GM23338 (cell line): ENCODE measurements at regions not wholly inside any gene's neighbourhood (a gene's known extent, or its start where the extent isn't known, plus 50 kb on each side); places are given as distances from the start of the nearest gene placed in this dataset.

ENCODE experiments used
- ATAC-seq: fragments of 200-7000 bp; cut with Tn5 transposase; 3 replicates; pipeline ENCODE4 v1.9.1; 2020
- DNase-seq: peaks from one replicate; pipeline ENCODE4 v3.0.0-alpha.2; 2015; ENCODE audit warnings: low spot score
- H2AFZ ChIP-seq: fragments of 200-600 bp; sonication (generic); 2 replicates; pipeline ENCODE4 v1.8.0; 2016; ENCODE audit warnings: antibody characterized with exemption, mild to moderate bottlenecking, moderate library complexity
- H3F3A ChIP-seq: fragments of 200-600 bp; sonication (generic); replicated peaks from 2 replicates; pipeline ENCODE4 v1.8.0; 2017; ENCODE audit warnings: antibody characterized with exemption, mixed run types, low read depth
- H3K27ac ChIP-seq: fragments of 200-600 bp; sonication (generic); 2 replicates; pipeline ENCODE4 v1.6.1; 2016; ENCODE audit warnings: low read depth
- H3K27me3 ChIP-seq: fragments of 200-600 bp; sonication (generic); 2 replicates; pipeline ENCODE4 v1.8.0; 2016; ENCODE audit warnings: mild to moderate bottlenecking, mixed run types, moderate library complexity; ENCODE audit not compliant: insufficient read depth
- H3K36me3 ChIP-seq: fragments of 200-600 bp; sonication (generic); 2 replicates; pipeline ENCODE4 v1.8.0; 2016; ENCODE audit warnings: mild to moderate bottlenecking; ENCODE audit not compliant: insufficient read depth
- H3K4me1 ChIP-seq: fragments of 200-600 bp; sonication (generic); 2 replicates; pipeline ENCODE4 v1.8.0; 2016; ENCODE audit warnings: mild to moderate bottlenecking, moderate library complexity; ENCODE audit not compliant: insufficient read depth
- H3K4me2 ChIP-seq: fragments of 200-600 bp; sonication (generic); 2 replicates; pipeline ENCODE4 v1.7.1; 2017; ENCODE audit warnings: mixed run types
- H3K4me3 ChIP-seq: fragments of 200-600 bp; sonication (generic); 2 replicates; pipeline ENCODE4 v1.6.1; 2016; ENCODE audit warnings: mixed run types
- H3K79me2 ChIP-seq: fragments of 200-600 bp; sonication (generic); replicated peaks from 2 replicates; pipeline ENCODE4 v1.8.0; 2017; ENCODE audit warnings: mild to moderate bottlenecking; ENCODE audit not compliant: insufficient read depth
- H3K9me2 ChIP-seq: fragments of 200-600 bp; sonication (generic); 2 replicates; pipeline ENCODE4 v1.8.0; 2017; ENCODE audit not compliant: insufficient read depth
- H4K20me1 ChIP-seq: fragments of 200-600 bp; sonication (generic); replicated peaks from 2 replicates; pipeline ENCODE4 v1.8.0; 2017; ENCODE audit warnings: mild to moderate bottlenecking; ENCODE audit not compliant: insufficient read depth
- H3K27ac Mint-ChIP-seq: 2 replicates; pipeline ENCODE4 v1.8.0; 2020; ENCODE audit warnings: inconsistent platforms, mild to moderate bottlenecking, moderate library complexity, mixed read lengths
- H3K27me3 Mint-ChIP-seq: 3 replicates; pipeline ENCODE4 v1.8.0; 2022; ENCODE audit warnings: low read depth, mild to moderate bottlenecking, moderate library complexity, mixed read lengths, inconsistent platforms; ENCODE audit not compliant: insufficient read depth, poor library complexity
- H3K36me3 Mint-ChIP-seq: 3 replicates; pipeline ENCODE4 v1.8.0; 2021; ENCODE audit warnings: low read depth, mild to moderate bottlenecking, inconsistent platforms, moderate library complexity, mixed read lengths
- H3K4me1 Mint-ChIP-seq: 3 replicates; pipeline ENCODE4 v1.8.0; 2020; ENCODE audit warnings: mild to moderate bottlenecking, inconsistent platforms, mixed read lengths
- H3K4me3 Mint-ChIP-seq: 3 replicates; pipeline ENCODE4 v1.8.0; 2021; ENCODE audit warnings: moderate library complexity, mild to moderate bottlenecking, inconsistent platforms, mixed read lengths
- H3K9me3 Mint-ChIP-seq: 3 replicates; pipeline ENCODE4 v1.8.0; 2020; ENCODE audit warnings: moderate library complexity, mild to moderate bottlenecking, inconsistent platforms, mixed read lengths
- CTCF ChIP-seq, 2 experiments: fragments of 200-600 bp in 1 of 2; sonication (generic) in 1 of 2; conservative IDR thresholded peaks; 2 replicates each; pipeline versions ENCODE4 v1.5.1 to v1.6.1; 2016 to 2017; ENCODE audit warnings: antibody characterized with exemption in 2 of 2, low read depth in 2 of 2, mild to moderate bottlenecking in 2 of 2, moderate library complexity in 1 of 2
- ETS1 ChIP-seq: IDR thresholded peaks from 2 replicates; pipeline ENCODE4 v1.6.1; 2016; ENCODE audit warnings: antibody characterized with exemption
- EZH2 ChIP-seq: fragments of 200-600 bp; sonication (generic); IDR thresholded peaks from one replicate; pipeline ENCODE4 v1.8.0; 2017; ENCODE audit warnings: antibody characterized with exemption, mild to moderate bottlenecking, low read depth; ENCODE audit not compliant: unreplicated experiment
- EZH2phosphoT487 ChIP-seq: fragments of 200-600 bp; sonication (generic); IDR thresholded peaks from one replicate; pipeline ENCODE4 v1.8.1; 2018; ENCODE audit warnings: antibody characterized with exemption; ENCODE audit not compliant: unreplicated experiment
- JUNB ChIP-seq: IDR thresholded peaks from one replicate; pipeline ENCODE4 v1.6.1; 2016; ENCODE audit warnings: antibody characterized with exemption; ENCODE audit not compliant: unreplicated experiment
- NANOG ChIP-seq: IDR thresholded peaks from 2 replicates; pipeline ENCODE4 v1.6.1; 2016; ENCODE audit warnings: antibody characterized with exemption, borderline replicate concordance
- STAT1 ChIP-seq: IDR thresholded peaks from one replicate; pipeline ENCODE4 v1.6.1; 2016; ENCODE audit warnings: antibody characterized with exemption; ENCODE audit not compliant: unreplicated experiment
- ZNF114 ChIP-seq: fragments of 250-450 bp; sonication (Bioruptor Pico); IDR thresholded peaks from 2 replicates; pipeline ENCODE4 v1.5.0; 2020; ENCODE audit warnings: mild to moderate bottlenecking, moderate library complexity
- ZNF331 ChIP-seq: fragments of 250-450 bp; sonication (Bioruptor Pico); IDR thresholded peaks from 2 replicates; pipeline ENCODE4 v1.5.0; 2020; ENCODE audit warnings: low read depth, mild to moderate bottlenecking, moderate library complexity
- ZNF462 ChIP-seq: fragments of 250-450 bp; sonication (Bioruptor Pico); IDR thresholded peaks from 2 replicates; pipeline ENCODE4 v1.5.0; 2020; ENCODE audit warnings: mild to moderate bottlenecking, moderate library complexity

GRCh38 chr2:9693646-9694045, 62.8 kb upstream of the YWHAQ start (continued):
- TF ChIP-seq ZNF462 (CRISPR knock-in tag), result no peak

- peak overlapping the region; percentile 70; the same call in 1 of the 2 replicates for H3K27ac Mint-ChIP-seq
- no peaks in the 10 kb centered on the region for H3K36me3 ChIP-seq
- H3K36me3 Mint-ChIP-seq, result no peaks in the 10 kb centered on the region
- DNase-seq (peak; percentile 37), ATAC-seq (peak; percentile 25)
- H3K9me3 Mint-ChIP-seq, result no peaks in the 10 kb centered on the region; the same call in 2 of the 3 replicates
- H3K27ac ChIP-seq, result no peak overlapping the region
- peaks cover 6% of the 10 kb centered on the region; the same call in 1 of the 2 replicates for H3K4me1 ChIP-seq
- peaks cover 17% of the 10 kb centered on the region for H3K4me1 Mint-ChIP-seq
- no peaks in the 10 kb centered on the region for H3K79me2 ChIP-seq
- no peaks in the 10 kb centered on the region for H3F3A ChIP-seq
- H3K4me3 Mint-ChIP-seq, result no peak overlapping the region
- H3K27me3 ChIP-seq, result no peaks in the 10 kb centered on the region
- H3K9me2 ChIP-seq, result no peaks in the 10 kb centered on the region
- no peaks in the 10 kb centered on the region for H4K20me1 ChIP-seq
- H2AFZ ChIP-seq, result peak overlapping the region; percentile 44; the same call in 1 of the 2 replicates
- H3K4me3 ChIP-seq, result no peak overlapping the region
- H3K27me3 Mint-ChIP-seq, result peaks cover 9% of the 10 kb centered on the region
- no peak overlapping the region for H3K4me2 ChIP-seq
- TF ChIP-seq EZH2 (no peak), ZNF114 (CRISPR knock-in tag) (no peak), CTCF (conservative IDR thresholded peaks at IDR 0.05; ENCODE audit: low read depth in 2 of 2) (no peak), ZNF331 (CRISPR knock-in tag) (no peak), STAT1 (no peak), NANOG (no peak), JUNB (no peak), EZH2phosphoT487 (no peak), ETS1 (no peak)
Observed at GRCh38 chr2:9694661-9695234, 64.0 kb upstream of the YWHAQ start.
